HG03280 (cell line): ENCODE measurements at regions not wholly inside any gene's neighbourhood (a gene's known extent, or its start where the extent isn't known, plus 50 kb on each side); places are given as distances from the start of the nearest gene placed in this dataset.
"Not testable (repeated sequence)": the region's sequence is repeated elsewhere in the genome, so short reads cannot be mapped to it uniquely, and the experiment has no call there.

Source experiments
- ATAC-seq: cut with Tn5 transposase; IDR thresholded peaks from one replicate; pipeline ENCODE4 v1.9.1; 2021; ENCODE audit warnings: mild to moderate bottlenecking, moderate library complexity; ENCODE audit not compliant: unreplicated experiment

- not testable (repeated sequence) for ATAC-seq
Measured at GRCh38 chr6:127406722-127407121, 52.5 kb downstream of the KIAA0408 start.

GRCh38 chr6:127406122-127406521, 53.1 kb downstream of the KIAA0408 start:
- no peak for ATAC-seq

- no peak for ATAC-seq
Measured at GRCh38 chr6:127404594-127405178, 54.5 kb downstream of the KIAA0408 start.

GRCh38 chr6:127404133-127404532, 55.1 kb downstream of the KIAA0408 start:
- ATAC-seq: peak; percentile 85

- ATAC-seq: peak; percentile 83
Measured at GRCh38 chr6:127403636-127404035, 55.6 kb downstream of the KIAA0408 start.

GRCh38 chr6:127402890-127403617, 56.1 kb downstream of the KIAA0408 start:
- peak; percentile 25 for ATAC-seq

GRCh38 chr6:127397729-127398630, 54.6 kb upstream of the ECHDC1 start:
- no peak for ATAC-seq

- not testable (repeated sequence) for ATAC-seq
Measured at GRCh38 chr6:127397171-127397597, 53.8 kb upstream of the ECHDC1 start.
